ENCODE measurements at regions not wholly inside any gene's neighbourhood (a gene's known extent, or its start where the extent isn't known, plus 50 kb on each side); places are given as distances from the start of the nearest gene placed in this dataset.

DNA sequence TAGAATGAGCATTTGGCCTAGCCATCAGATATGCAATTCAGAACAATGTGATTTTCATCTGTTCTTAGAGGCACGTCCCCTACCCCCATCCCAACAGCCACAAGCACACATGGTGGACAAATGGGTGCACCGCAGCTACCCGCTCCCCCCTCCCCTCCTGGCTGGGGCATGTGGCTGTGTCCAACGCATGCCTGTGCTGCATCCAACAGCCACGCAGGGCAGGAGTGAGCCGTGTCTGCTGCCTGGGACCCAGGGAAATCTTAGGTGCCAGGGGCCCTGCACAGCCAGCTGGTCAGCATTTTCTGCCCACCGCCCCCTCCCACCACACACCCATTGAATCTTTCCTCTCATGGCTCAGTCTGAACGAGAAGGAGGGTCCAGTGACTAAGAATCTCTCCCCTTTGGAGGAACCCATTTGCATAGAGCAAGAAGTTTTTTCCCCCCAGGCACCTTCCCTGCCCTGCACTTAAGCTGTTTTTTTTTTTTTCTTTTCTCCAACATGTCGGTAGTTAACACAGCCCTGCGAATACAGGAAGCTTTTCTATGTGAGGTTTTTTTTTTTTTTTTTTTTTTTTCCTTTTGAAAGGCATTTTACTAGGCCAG is 138.9 kb downstream of the WDR11 start:
- Mint-ChIP-seq H3K9me3 (peaks cover 9% of the 10 kb centered on the region), H3K4me1 (ENCODE audit: low read depth) (no peaks in the 10 kb centered on the region), H3K4me3 (no peak overlapping the region), H3K27me3 (ENCODE audit: low read depth) (peaks cover 3% of the 10 kb centered on the region), H3K27ac (no peak overlapping the region), H3K36me3 (ENCODE audit: low read depth) (no peaks in the 10 kb centered on the region)
- no peak for DNase-seq
- intact Hi-C loops (cut with micrococcal nuclease), result no loop called here
- CTCF ChIA-PET, result no interaction called here

DNA sequence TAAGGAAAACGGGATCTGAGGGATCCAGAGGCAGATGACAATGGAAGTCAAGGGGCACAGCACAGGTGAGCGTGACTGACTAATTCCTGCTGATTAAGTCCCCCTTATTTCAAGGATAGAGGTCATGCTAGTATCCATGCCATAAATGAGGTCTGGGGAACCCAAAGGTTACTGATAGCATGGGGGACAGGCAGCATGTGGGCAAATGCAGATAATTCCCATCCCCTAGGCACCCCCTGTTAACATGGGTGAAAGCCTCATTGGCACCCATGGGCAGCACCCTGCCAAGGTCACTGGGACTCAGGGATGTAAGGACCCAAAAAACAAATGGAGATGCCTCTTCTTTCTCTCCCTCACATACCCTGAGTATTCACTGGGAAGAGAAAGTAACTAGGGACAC is 139.7 kb downstream of the WDR11 start:
- DNase-seq, result no peak
- CTCF ChIA-PET, result no interaction called here
- intact Hi-C loops (cut with micrococcal nuclease), result no loop called here
- Mint-ChIP-seq H3K36me3 (ENCODE audit: low read depth) (no peaks in the 10 kb centered on the region), H3K27me3 (ENCODE audit: low read depth) (no peaks in the 10 kb centered on the region), H3K27ac (no peak overlapping the region), H3K4me3 (no peak overlapping the region), H3K4me1 (ENCODE audit: low read depth) (no peaks in the 10 kb centered on the region), H3K9me3 (peaks cover 9% of the 10 kb centered on the region)

DNA sequence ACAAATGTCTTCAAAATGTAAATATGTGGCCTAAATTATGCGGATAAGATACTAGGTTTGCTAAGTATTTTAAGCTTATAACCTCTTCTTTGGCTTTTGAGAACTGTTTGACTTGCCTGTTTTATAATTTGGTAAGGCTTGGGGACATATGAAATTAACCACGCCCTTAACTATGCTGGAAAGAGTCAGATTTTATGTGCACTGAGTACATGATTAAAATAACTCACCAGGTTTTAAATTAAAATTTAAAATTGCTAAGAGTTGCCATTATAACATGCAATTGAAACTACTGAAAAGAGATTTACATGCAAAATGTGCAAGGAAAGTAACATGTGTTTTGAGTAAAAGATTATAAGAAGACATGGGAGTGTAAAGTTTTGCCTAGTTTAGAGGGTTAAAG is 141.9 kb downstream of the WDR11 start:
- CTCF ChIA-PET, result no interaction called here
- Mint-ChIP-seq H3K9me3 (peaks cover 9% of the 10 kb centered on the region), H3K4me1 (ENCODE audit: low read depth) (no peaks in the 10 kb centered on the region), H3K36me3 (ENCODE audit: low read depth) (no peaks in the 10 kb centered on the region), H3K4me3 (no peak overlapping the region), H3K27ac (no peak overlapping the region), H3K27me3 (ENCODE audit: low read depth) (peaks cover 4% of the 10 kb centered on the region)
- DNase-seq, result no peak
- intact Hi-C loops (cut with micrococcal nuclease), result no loop called here

DNA sequence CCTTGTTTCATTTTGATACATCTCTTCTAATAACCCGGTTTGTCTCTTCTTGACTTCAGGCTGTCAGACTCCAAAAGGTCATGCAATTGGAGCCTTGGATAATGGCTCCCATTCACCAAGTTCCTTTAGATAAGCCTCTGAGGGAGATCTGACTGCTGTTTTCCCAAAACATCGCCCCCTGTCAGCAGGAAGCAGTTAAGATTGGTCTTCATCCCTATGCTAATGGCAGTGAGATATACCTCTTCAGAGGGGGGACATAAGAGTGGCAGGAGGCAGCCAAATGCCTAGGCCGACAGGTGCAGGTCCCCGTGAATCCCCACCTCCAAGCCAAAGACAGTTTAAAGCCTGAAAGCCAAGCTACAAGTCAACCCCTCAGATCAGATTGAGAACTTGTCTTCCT is 144.6 kb downstream of the WDR11 start:
- no peaks in the 10 kb centered on the region for H3K36me3 Mint-ChIP-seq (ENCODE audit: low read depth)
- CTCF ChIA-PET, result no interaction called here
- H3K27me3 Mint-ChIP-seq (ENCODE audit: low read depth), result peaks cover 6% of the 10 kb centered on the region
- no peak overlapping the region for H3K4me3 Mint-ChIP-seq
- intact Hi-C loops (cut with micrococcal nuclease), result no loop called here
- H3K9me3 Mint-ChIP-seq, result peaks cover 6% of the 10 kb centered on the region
- no peak for DNase-seq
- no peaks in the 10 kb centered on the region for H3K4me1 Mint-ChIP-seq (ENCODE audit: low read depth)
- no peak overlapping the region for H3K27ac Mint-ChIP-seq

DNA sequence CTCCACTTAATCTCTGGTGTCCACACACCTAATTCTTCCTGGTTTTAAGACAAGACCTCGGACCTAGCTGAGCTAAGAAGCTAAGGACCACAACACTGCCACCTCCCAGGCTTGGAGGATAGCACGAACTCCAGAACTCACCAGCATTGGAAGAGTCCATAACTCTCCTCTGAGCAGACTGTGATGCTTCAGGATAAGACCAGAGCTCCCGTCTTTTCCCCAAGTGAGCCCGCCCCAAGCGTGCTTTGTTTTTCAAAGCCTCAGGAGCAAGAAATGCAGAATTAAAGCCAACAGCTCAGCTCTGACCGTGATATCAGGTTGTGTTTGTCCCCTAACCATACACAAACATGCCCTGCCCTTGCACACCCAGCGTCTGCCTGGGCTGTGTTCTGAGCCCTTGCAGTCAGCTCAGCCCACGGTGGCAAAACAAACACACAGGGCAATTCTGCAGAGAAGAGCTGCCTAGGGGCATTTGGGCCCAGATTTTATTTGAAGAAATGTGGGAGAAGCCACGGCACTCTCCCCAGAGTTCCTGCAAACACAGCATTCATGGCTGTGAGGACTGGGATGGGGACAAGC is 145.4 kb downstream of the WDR11 start:
- peaks cover 6% of the 10 kb centered on the region for H3K27me3 Mint-ChIP-seq (ENCODE audit: low read depth)
- no peaks in the 10 kb centered on the region for H3K36me3 Mint-ChIP-seq (ENCODE audit: low read depth)
- CTCF ChIA-PET, result no interaction called here
- DNase-seq, result no peak
- H3K4me1 Mint-ChIP-seq (ENCODE audit: low read depth), result no peaks in the 10 kb centered on the region
- no peak overlapping the region for H3K4me3 Mint-ChIP-seq
- H3K27ac Mint-ChIP-seq, result no peak overlapping the region
- H3K9me3 Mint-ChIP-seq, result peaks cover 6% of the 10 kb centered on the region
- intact Hi-C loops (cut with micrococcal nuclease), result no loop called here

DNA sequence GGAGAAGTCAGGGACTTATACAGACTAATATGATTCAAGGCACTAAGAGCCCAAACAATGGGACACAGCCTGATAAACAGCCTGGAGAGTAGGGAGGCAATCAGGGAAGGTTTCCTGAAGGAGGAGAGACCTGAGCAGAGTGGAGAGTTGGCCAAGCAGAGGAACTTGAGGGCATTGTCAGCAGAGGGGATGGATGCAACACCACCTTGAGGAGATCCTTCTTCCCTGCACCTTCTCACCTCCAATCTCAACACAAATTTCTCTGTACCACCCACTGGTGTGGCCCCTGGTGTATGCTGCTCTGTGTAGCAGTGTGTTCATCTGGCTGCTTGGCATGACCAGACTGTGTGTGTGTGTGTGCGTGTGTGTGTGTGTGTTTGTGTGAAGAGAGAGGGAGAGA is 146.2 kb downstream of the WDR11 start:
- no peak for DNase-seq
- CTCF ChIA-PET, result interaction anchor here (0.6 kb wide), 1 partner anchor 572 kb away, joined by 5 read pairs; no protein-coding TSS in a partner anchor
- Mint-ChIP-seq H3K27me3 (ENCODE audit: low read depth) (peaks cover 6% of the 10 kb centered on the region), H3K4me1 (ENCODE audit: low read depth) (no peaks in the 10 kb centered on the region), H3K36me3 (ENCODE audit: low read depth) (no peaks in the 10 kb centered on the region), H3K27ac (no peak overlapping the region), H3K9me3 (peaks cover 6% of the 10 kb centered on the region), H3K4me3 (no peak overlapping the region)
- intact Hi-C loops (cut with micrococcal nuclease), result no loop called here

DNA sequence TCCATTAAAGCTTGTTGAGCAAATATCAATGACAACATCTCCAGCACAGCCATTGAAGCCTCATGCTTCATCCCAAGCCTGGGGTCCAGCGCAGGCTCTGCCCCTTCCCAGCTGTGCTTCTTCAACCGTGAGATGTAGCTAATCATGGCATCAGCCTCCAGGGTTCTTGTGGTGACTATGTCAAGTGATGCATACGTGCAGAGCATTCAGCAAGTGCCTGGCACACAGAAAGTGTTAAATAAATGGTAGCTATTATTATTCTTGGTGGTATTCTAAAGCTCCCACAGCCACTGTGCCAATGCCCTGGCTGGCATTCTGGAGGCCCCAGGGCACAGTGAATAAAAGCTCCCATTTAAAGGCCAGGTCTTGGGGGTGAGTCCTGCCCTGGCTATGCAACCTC is 146.6 kb downstream of the WDR11 start:
- intact Hi-C loops (cut with micrococcal nuclease), result no loop called here
- no peak for DNase-seq
- Mint-ChIP-seq H3K27ac (no peak overlapping the region), H3K4me3 (no peak overlapping the region), H3K27me3 (ENCODE audit: low read depth) (peaks cover 6% of the 10 kb centered on the region), H3K4me1 (ENCODE audit: low read depth) (no peaks in the 10 kb centered on the region), H3K36me3 (ENCODE audit: low read depth) (no peaks in the 10 kb centered on the region), H3K9me3 (peaks cover 5% of the 10 kb centered on the region)
- CTCF ChIA-PET, result interaction anchor here (0.6 kb wide), 1 partner anchor 573 kb away, joined by 5 read pairs; no protein-coding TSS in a partner anchor

DNA sequence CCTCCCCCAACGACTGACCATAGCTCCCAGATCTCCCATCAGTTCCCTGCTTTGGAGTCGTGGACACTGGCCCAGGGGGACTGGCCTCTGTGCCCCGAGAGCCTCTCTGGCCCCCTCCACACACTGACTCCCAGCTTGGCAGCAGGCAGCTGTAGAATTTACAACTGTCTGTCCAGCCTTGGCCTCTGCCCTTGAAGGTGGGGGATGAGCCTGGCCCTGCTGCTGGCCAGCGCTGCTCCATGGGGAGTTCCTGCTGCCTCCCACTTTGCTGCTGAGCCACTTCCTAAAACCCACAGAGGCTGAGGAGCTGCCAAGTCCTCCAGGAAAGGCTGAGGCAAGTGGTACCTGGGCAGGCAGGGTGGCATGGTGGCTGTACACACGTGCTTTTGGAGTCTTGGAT is 147.1 kb downstream of the WDR11 start:
- DNase-seq, result no peak
- Mint-ChIP-seq H3K4me1 (ENCODE audit: low read depth) (no peaks in the 10 kb centered on the region), H3K4me3 (no peak overlapping the region), H3K36me3 (ENCODE audit: low read depth) (no peaks in the 10 kb centered on the region), H3K27me3 (ENCODE audit: low read depth) (peaks cover 6% of the 10 kb centered on the region), H3K9me3 (peaks cover 2% of the 10 kb centered on the region), H3K27ac (no peak overlapping the region)
- intact Hi-C loops (cut with micrococcal nuclease), result no loop called here
- CTCF ChIA-PET, result no interaction called here

DNA sequence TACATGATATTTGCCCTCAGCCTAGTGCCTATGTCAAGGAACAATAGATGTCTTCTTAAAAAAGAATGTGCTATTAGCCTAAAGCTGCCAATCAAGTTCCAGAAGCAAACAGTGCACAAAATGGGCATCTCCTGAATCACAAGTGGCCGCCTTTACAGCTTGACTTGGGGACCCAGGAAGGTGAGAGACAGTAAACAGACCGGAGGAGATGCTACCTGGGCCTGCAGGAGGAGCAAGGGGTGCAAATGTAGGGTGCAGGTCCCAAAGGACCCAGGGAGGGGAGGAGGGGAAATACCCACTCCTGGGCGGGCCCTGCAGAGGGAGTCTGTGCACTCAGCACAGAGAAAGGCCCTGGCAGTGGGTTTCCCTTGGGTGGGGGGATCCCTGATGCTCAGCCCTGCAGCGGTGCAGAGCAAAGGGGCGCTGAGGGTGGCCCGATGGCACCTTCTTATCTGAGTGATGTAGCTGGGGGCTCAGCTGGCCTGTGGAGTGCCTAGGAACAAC is 147.7 kb downstream of the WDR11 start:
- peaks cover 6% of the 10 kb centered on the region for H3K27me3 Mint-ChIP-seq (ENCODE audit: low read depth)

DNA sequence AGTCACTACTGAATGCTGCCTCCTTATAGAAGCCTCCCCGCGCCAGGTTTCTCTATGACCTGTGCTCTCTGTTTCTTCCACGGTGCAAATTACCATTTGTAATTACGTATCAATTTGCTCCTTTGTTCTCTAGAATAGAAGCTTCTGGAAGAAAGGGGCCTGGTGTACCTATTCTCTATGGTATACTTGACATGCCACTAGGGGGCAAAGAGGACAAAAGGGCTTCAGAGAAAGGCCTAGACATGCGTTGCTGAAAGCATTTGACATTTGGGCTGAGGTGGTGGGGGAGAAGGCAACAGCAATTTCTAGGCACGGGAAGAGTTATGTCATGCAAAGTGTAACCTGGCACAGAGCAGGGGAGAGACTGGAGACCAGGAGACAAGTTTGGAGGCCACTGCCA is 148.7 kb downstream of the WDR11 start:
- H3K9me3 Mint-ChIP-seq, result peaks cover 13% of the 10 kb centered on the region
- H3K4me1 Mint-ChIP-seq (ENCODE audit: low read depth), result no peaks in the 10 kb centered on the region
- H3K27ac Mint-ChIP-seq, result no peak overlapping the region
- H3K27me3 Mint-ChIP-seq (ENCODE audit: low read depth), result peaks cover 6% of the 10 kb centered on the region
- no peak for DNase-seq
- H3K36me3 Mint-ChIP-seq (ENCODE audit: low read depth), result no peaks in the 10 kb centered on the region
- intact Hi-C loops (cut with micrococcal nuclease), result no loop called here
- H3K4me3 Mint-ChIP-seq, result no peak overlapping the region
- CTCF ChIA-PET, result no interaction called here

More for the DNA sequence above, 147.7 kb downstream of the WDR11 start:
- no peak for DNase-seq
- CTCF ChIA-PET, result interaction anchor here (0.9 kb wide), 1 partner anchor 25 kb away, joined by 3 read pairs; no protein-coding TSS in a partner anchor
- Mint-ChIP-seq H3K9me3 (peaks cover 4% of the 10 kb centered on the region), H3K4me1 (ENCODE audit: low read depth) (no peaks in the 10 kb centered on the region), H3K36me3 (ENCODE audit: low read depth) (no peaks in the 10 kb centered on the region), H3K4me3 (no peak overlapping the region), H3K27ac (no peak overlapping the region)
- intact Hi-C loops (cut with micrococcal nuclease), result no loop called here

DNA sequence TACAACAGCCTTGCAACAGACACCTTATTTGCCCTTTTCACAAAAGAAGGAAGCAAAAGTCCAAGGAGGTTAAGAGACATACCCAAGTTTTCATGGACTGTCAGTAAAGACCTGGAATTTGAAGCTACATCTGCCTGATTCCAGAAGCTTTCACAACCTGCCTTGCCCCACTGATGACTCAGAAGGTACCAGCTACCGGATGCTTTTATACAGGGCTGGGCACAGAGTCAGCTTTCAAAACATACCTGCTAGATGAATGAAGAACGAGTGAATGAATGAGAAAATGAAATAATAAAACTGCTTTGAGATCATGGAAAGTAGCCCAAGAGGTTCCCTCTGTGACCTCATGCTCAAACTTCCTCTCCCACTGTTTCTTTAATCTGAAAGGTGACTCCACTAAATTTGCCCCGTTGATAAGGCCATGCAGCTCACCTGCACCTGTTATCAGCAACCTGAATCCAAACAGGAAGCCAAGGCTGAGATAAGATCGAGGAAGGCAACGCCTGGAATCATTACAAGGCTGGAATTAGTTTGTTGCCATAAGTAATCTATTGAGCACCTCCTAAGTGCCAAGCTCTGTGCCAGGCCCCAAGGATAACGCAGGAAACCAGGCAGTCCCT is 151.5 kb downstream of the WDR11 start:
- H3K9me3 Mint-ChIP-seq, result peaks cover 31% of the 10 kb centered on the region
- no peak overlapping the region for H3K4me3 Mint-ChIP-seq
- DNase-seq, result no peak
- H3K27ac Mint-ChIP-seq, result no peak overlapping the region
- peaks cover 2% of the 10 kb centered on the region for H3K27me3 Mint-ChIP-seq (ENCODE audit: low read depth)
- intact Hi-C loops (cut with micrococcal nuclease), result no loop called here
- CTCF ChIA-PET, result no interaction called here
- H3K4me1 Mint-ChIP-seq (ENCODE audit: low read depth), result no peaks in the 10 kb centered on the region
- peaks cover 1% of the 10 kb centered on the region for H3K36me3 Mint-ChIP-seq (ENCODE audit: low read depth)

DNA sequence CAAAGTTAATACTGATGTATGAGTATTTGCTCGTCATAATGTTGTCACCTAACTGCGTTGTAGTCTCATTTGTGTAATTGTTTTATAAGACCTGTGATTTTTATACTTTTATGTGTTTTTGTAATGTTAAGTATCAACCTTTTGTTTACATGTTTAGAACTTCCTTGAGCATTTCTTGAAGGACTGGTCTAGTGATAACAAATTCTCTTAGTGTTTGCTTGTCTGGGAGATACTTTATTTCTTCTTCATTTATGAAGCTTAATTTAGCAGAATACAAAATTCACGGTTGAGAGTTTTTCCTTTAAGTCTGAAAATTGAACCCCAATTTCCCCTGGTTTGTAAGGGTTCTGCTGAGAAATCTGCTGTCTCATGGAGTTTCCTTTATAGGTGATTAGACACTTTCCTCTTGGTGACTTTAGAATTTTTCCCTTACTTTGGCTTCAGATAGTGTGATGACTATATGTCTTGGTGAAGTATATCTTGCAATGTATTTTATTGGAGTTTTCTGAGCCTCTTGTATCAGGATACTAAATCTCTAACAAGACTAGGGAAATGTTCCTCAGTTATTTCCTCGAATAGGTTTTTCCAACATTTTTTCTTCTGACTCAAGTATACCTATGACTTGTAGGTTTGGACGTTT is 154.9 kb downstream of the WDR11 start:
- no peak for DNase-seq
- Mint-ChIP-seq H3K27me3 (ENCODE audit: low read depth) (no peaks in the 10 kb centered on the region), H3K36me3 (ENCODE audit: low read depth) (peaks cover 1% of the 10 kb centered on the region), H3K27ac (no peak overlapping the region), H3K9me3 (peaks cover 32% of the 10 kb centered on the region), H3K4me3 (no peak overlapping the region), H3K4me1 (ENCODE audit: low read depth) (no peaks in the 10 kb centered on the region)
- CTCF ChIA-PET, result no interaction called here
- intact Hi-C loops (cut with micrococcal nuclease), result no loop called here

DNA sequence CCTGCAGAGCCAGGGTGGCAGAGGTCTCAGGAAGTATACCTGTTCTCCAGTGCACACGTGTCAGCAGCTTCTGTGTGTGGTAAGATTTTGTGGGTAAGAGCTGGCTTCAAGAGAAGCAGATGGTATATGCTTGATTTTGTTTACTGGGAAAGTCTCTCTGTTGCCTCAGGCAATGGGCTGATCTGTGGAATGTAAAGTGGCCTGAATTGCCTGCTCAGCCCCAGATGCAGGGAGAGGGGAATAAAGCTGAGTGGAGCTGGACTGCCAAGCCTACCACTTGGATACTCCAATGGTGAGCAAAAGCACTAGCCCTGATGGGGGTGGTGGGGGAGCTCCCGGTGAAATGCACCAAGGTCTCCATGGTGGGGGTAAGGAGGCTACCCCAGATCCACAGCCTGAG is 156.1 kb downstream of the WDR11 start:
- CTCF ChIA-PET, result no interaction called here
- DNase-seq, result no peak
- Mint-ChIP-seq H3K9me3 (peaks cover 32% of the 10 kb centered on the region), H3K36me3 (ENCODE audit: low read depth) (peaks cover 1% of the 10 kb centered on the region), H3K27ac (no peak overlapping the region), H3K27me3 (ENCODE audit: low read depth) (peaks cover 8% of the 10 kb centered on the region), H3K4me3 (no peak overlapping the region), H3K4me1 (ENCODE audit: low read depth) (no peaks in the 10 kb centered on the region)
- intact Hi-C loops (cut with micrococcal nuclease), result no loop called here

Measured in activated naive CD4-positive, alpha-beta T cell treated with anti-CD3 and anti-CD28 coated beads for 36 hours (primary cell).